ENCODE measurements at regions not wholly inside any gene's neighbourhood (a gene's known extent, or its start where the extent isn't known, plus 50 kb on each side); places are given as distances from the start of the nearest gene placed in this dataset.

- Mint-ChIP-seq H3K36me3 (no peaks in the 10 kb centered on the region), H3K4me3 (no peak overlapping the region), H3K27ac (no peak overlapping the region), H3K9me3 (peaks cover 8% of the 10 kb centered on the region), H3K27me3 (peaks cover 3% of the 10 kb centered on the region), H3K4me1 (no peaks in the 10 kb centered on the region)
- ATAC-seq (ENCODE audit: low read depth) (no peak), DNase-seq (ENCODE audit: low spot score in 2 of 2) (no peak)
Measured at GRCh38 chr5:2048664-2049063, 165.9 kb upstream of the IRX4 start.

GRCh38 chr5:2047341-2047927, 164.7 kb upstream of the IRX4 start:
- Mint-ChIP-seq H3K27ac (no peak overlapping the region), H3K27me3 (peaks cover 3% of the 10 kb centered on the region), H3K36me3 (no peaks in the 10 kb centered on the region), H3K4me1 (no peaks in the 10 kb centered on the region), H3K9me3 (peaks cover 8% of the 10 kb centered on the region), H3K4me3 (no peak overlapping the region)
- DNase-seq (ENCODE audit: low spot score in 2 of 2) = no peak
- no peak for ATAC-seq (ENCODE audit: low read depth)

- ATAC-seq (ENCODE audit: low read depth) (no peak), DNase-seq (ENCODE audit: low spot score in 2 of 2) (no peak)
- no peak overlapping the region for H3K27ac Mint-ChIP-seq
- H3K4me1 Mint-ChIP-seq = no peaks in the 10 kb centered on the region
- H3K9me3 Mint-ChIP-seq = peaks cover 8% of the 10 kb centered on the region
- peaks cover 6% of the 10 kb centered on the region for H3K27me3 Mint-ChIP-seq
- H3K36me3 Mint-ChIP-seq = no peaks in the 10 kb centered on the region
- H3K4me3 Mint-ChIP-seq = no peak overlapping the region
Measured at GRCh38 chr5:2044041-2044440, 161.3 kb upstream of the IRX4 start.

- Mint-ChIP-seq H3K4me3 (peak overlapping the region; percentile 43), H3K9me3 (no peaks in the 10 kb centered on the region), H3K4me1 (no peaks in the 10 kb centered on the region), H3K27me3 (peaks cover 12% of the 10 kb centered on the region), H3K27ac (no peak overlapping the region), H3K36me3 (no peaks in the 10 kb centered on the region)
- DNase-seq (ENCODE audit: low spot score in 2 of 2) (no peak), ATAC-seq (ENCODE audit: low read depth) (no peak)
Measured at GRCh38 chr5:2039180-2039531, 156.4 kb upstream of the IRX4 start.

GRCh38 chr5:2038321-2039179, 155.8 kb upstream of the IRX4 start:
- Mint-ChIP-seq H3K36me3 (no peaks in the 10 kb centered on the region), H3K4me3 (peak overlapping the region; percentile 86), H3K27ac (no peak overlapping the region), H3K27me3 (peaks cover 13% of the 10 kb centered on the region), H3K4me1 (no peaks in the 10 kb centered on the region), H3K9me3 (no peaks in the 10 kb centered on the region)
- peak; percentile 84 for ATAC-seq (ENCODE audit: low read depth)
- peak; percentile 44 to 61 for DNase-seq (ENCODE audit: low spot score in 2 of 2)

- no peaks in the 10 kb centered on the region for H3K36me3 Mint-ChIP-seq
- H3K4me3 Mint-ChIP-seq = no peak overlapping the region
- H3K4me1 Mint-ChIP-seq = no peaks in the 10 kb centered on the region
- ATAC-seq (ENCODE audit: low read depth) = no peak
- H3K27ac Mint-ChIP-seq = no peak overlapping the region
- peaks cover 19% of the 10 kb centered on the region for H3K27me3 Mint-ChIP-seq
- no peak for DNase-seq (ENCODE audit: low spot score in 2 of 2)
- no peaks in the 10 kb centered on the region for H3K9me3 Mint-ChIP-seq
Measured at GRCh38 chr5:2036885-2037284, 154.2 kb upstream of the IRX4 start.

- Mint-ChIP-seq H3K4me3 (no peak overlapping the region), H3K9me3 (no peaks in the 10 kb centered on the region), H3K27me3 (peaks cover 14% of the 10 kb centered on the region), H3K36me3 (no peaks in the 10 kb centered on the region), H3K27ac (no peak overlapping the region), H3K4me1 (no peaks in the 10 kb centered on the region)
- DNase-seq (ENCODE audit: low spot score in 2 of 2) (no peak), ATAC-seq (ENCODE audit: low read depth) (no peak)
Measured at GRCh38 chr5:2032432-2032831, 149.7 kb upstream of the IRX4 start.

GRCh38 chr5:2031581-2031980, 148.9 kb upstream of the IRX4 start:
- ATAC-seq (ENCODE audit: low read depth) = no peak
- H3K9me3 Mint-ChIP-seq = no peaks in the 10 kb centered on the region
- no peaks in the 10 kb centered on the region for H3K4me1 Mint-ChIP-seq
- peaks cover 14% of the 10 kb centered on the region for H3K27me3 Mint-ChIP-seq
- no peak overlapping the region for H3K4me3 Mint-ChIP-seq
- H3K36me3 Mint-ChIP-seq = no peaks in the 10 kb centered on the region
- no peak for DNase-seq (ENCODE audit: low spot score in 2 of 2)
- H3K27ac Mint-ChIP-seq = no peak overlapping the region

- DNase-seq (ENCODE audit: low spot score in 2 of 2) (no peak), ATAC-seq (ENCODE audit: low read depth) (no peak)
- H3K4me1 Mint-ChIP-seq = no peaks in the 10 kb centered on the region
- no peak overlapping the region for H3K4me3 Mint-ChIP-seq
- no peaks in the 10 kb centered on the region for H3K9me3 Mint-ChIP-seq
- H3K27ac Mint-ChIP-seq = no peak overlapping the region
- peaks cover 12% of the 10 kb centered on the region for H3K27me3 Mint-ChIP-seq
- H3K36me3 Mint-ChIP-seq = no peaks in the 10 kb centered on the region
Measured at GRCh38 chr5:2030131-2030530, 147.4 kb upstream of the IRX4 start.

- Mint-ChIP-seq H3K9me3 (peaks cover 1% of the 10 kb centered on the region), H3K36me3 (no peaks in the 10 kb centered on the region), H3K4me1 (no peaks in the 10 kb centered on the region), H3K4me3 (no peak overlapping the region), H3K27me3 (peaks cover 11% of the 10 kb centered on the region), H3K27ac (no peak overlapping the region)
- ATAC-seq (ENCODE audit: low read depth) (no peak), DNase-seq (ENCODE audit: low spot score in 2 of 2) (no peak)
Measured at GRCh38 chr5:2029206-2029605, 146.5 kb upstream of the IRX4 start.

GRCh38 chr5:2027790-2028189, 145.1 kb upstream of the IRX4 start:
- peaks cover 6% of the 10 kb centered on the region for H3K27me3 Mint-ChIP-seq
- peaks cover 1% of the 10 kb centered on the region for H3K9me3 Mint-ChIP-seq

GRCh38 chr5:2024986-2025721, 142.4 kb upstream of the IRX4 start:
- H3K9me3 Mint-ChIP-seq = peaks cover 1% of the 10 kb centered on the region
- H3K4me1 Mint-ChIP-seq = no peaks in the 10 kb centered on the region
- ATAC-seq (ENCODE audit: low read depth) = no peak
- no peak overlapping the region for H3K27ac Mint-ChIP-seq
- no peaks in the 10 kb centered on the region for H3K36me3 Mint-ChIP-seq
- no peak for DNase-seq (ENCODE audit: low spot score in 2 of 2)
- H3K27me3 Mint-ChIP-seq = peaks cover 10% of the 10 kb centered on the region
- H3K4me3 Mint-ChIP-seq = no peak overlapping the region

More at GRCh38 chr5:2027790-2028189, 145.1 kb upstream of the IRX4 start:
- H3K27ac Mint-ChIP-seq = no peak overlapping the region
- ATAC-seq (ENCODE audit: low read depth) (no peak), DNase-seq (ENCODE audit: low spot score in 2 of 2) (no peak)
- H3K4me3 Mint-ChIP-seq = no peak overlapping the region
- H3K36me3 Mint-ChIP-seq = no peaks in the 10 kb centered on the region
- no peaks in the 10 kb centered on the region for H3K4me1 Mint-ChIP-seq

GRCh38 chr5:2023196-2023595, 140.5 kb upstream of the IRX4 start:
- no peaks in the 10 kb centered on the region for H3K4me1 Mint-ChIP-seq
- no peak overlapping the region for H3K27ac Mint-ChIP-seq
- H3K36me3 Mint-ChIP-seq = no peaks in the 10 kb centered on the region
- no peak overlapping the region for H3K4me3 Mint-ChIP-seq
- ATAC-seq (ENCODE audit: low read depth) = no peak
- no peak for DNase-seq (ENCODE audit: low spot score in 2 of 2)
- peaks cover 1% of the 10 kb centered on the region for H3K9me3 Mint-ChIP-seq
- H3K27me3 Mint-ChIP-seq = peaks cover 10% of the 10 kb centered on the region

GRCh38 chr5:2022436-2022835, 139.7 kb upstream of the IRX4 start:
- peaks cover 10% of the 10 kb centered on the region for H3K27me3 Mint-ChIP-seq
- H3K9me3 Mint-ChIP-seq = peaks cover 1% of the 10 kb centered on the region
- DNase-seq (ENCODE audit: low spot score in 2 of 2) (no peak), ATAC-seq (ENCODE audit: low read depth) (no peak)
- no peaks in the 10 kb centered on the region for H3K36me3 Mint-ChIP-seq
- no peak overlapping the region for H3K27ac Mint-ChIP-seq
- no peaks in the 10 kb centered on the region for H3K4me1 Mint-ChIP-seq
- no peak overlapping the region for H3K4me3 Mint-ChIP-seq

Measured in memory B cell (primary cell).